ENCODE measurements at regions not wholly inside any gene's neighbourhood (a gene's known extent, or its start where the extent isn't known, plus 50 kb on each side); places are given as distances from the start of the nearest gene placed in this dataset.

GRCh38 chr1:106038260-106038659, 1018.2 kb upstream of the PRMT6 start:
- H3K4me3 ChIP-seq, result no peak overlapping the region
- H2AFZ ChIP-seq, result no peak overlapping the region
- no peaks in the 10 kb centered on the region for H3K27me3 ChIP-seq (ENCODE audit: insufficient read depth, low read depth)
- H3K9me3 ChIP-seq (ENCODE audit: insufficient read depth, low read depth), result 0 out of 2 replicates have a peak, but pooled peaks cover 4% of the 10 kb centered on the region
- no peaks in the 10 kb centered on the region for H3F3A ChIP-seq (ENCODE audit: insufficient read depth, low read depth)
- no peak for DNase-seq
- POLR2A ChIA-PET (ENCODE audit: unreplicated experiment), result no interaction called here
- H4K20me1 ChIP-seq (ENCODE audit: insufficient read depth), result no peaks in the 10 kb centered on the region
- CTCF ChIA-PET, result no interaction called here
- TF ChIP-seq CTCF (conservative IDR thresholded peaks at IDR 0.05) (no peak), EZH2 (IDR thresholded peaks at IDR 0.05; ENCODE audit: low read depth) (no peak)
- H3K79me2 ChIP-seq (ENCODE audit: low read depth), result no peaks in the 10 kb centered on the region
- H3K4me2 ChIP-seq, result no peak overlapping the region
- H3K9me2 ChIP-seq (ENCODE audit: insufficient read depth), result no peaks in the 10 kb centered on the region
- H3K4me1 ChIP-seq (replicated peaks; ENCODE audit: insufficient read depth), result no peaks in the 10 kb centered on the region
- H3K27ac ChIP-seq, result no peak overlapping the region
- BruUV-seq (replicated peaks), result no TSS peak
- H3K36me3 ChIP-seq (ENCODE audit: low read depth), result no peaks in the 10 kb centered on the region
- intact Hi-C loops (cut with micrococcal nuclease; ENCODE audit: unreplicated experiment), result no loop called here

GRCh38 chr1:106043971-106044370, 1012.5 kb upstream of the PRMT6 start:
- CTCF ChIA-PET, result no interaction called here
- no peaks in the 10 kb centered on the region for H3K9me3 ChIP-seq (ENCODE audit: insufficient read depth, low read depth)
- DNase-seq, result no peak
- H2AFZ ChIP-seq, result no peak overlapping the region
- intact Hi-C loops (cut with micrococcal nuclease; ENCODE audit: unreplicated experiment), result no loop called here
- H3K4me3 ChIP-seq, result no peak overlapping the region
- no peak overlapping the region for H3K27ac ChIP-seq
- no peaks in the 10 kb centered on the region for H3K4me1 ChIP-seq (replicated peaks; ENCODE audit: insufficient read depth)
- H3K27me3 ChIP-seq (ENCODE audit: insufficient read depth, low read depth), result no peaks in the 10 kb centered on the region
- POLR2A ChIA-PET (ENCODE audit: unreplicated experiment), result no interaction called here
- BruUV-seq (replicated peaks), result no TSS peak
- H3K79me2 ChIP-seq (ENCODE audit: low read depth), result no peaks in the 10 kb centered on the region
- no peaks in the 10 kb centered on the region for H3K36me3 ChIP-seq (ENCODE audit: low read depth)
- no peaks in the 10 kb centered on the region for H3F3A ChIP-seq (ENCODE audit: insufficient read depth, low read depth)
- no peak overlapping the region for H3K4me2 ChIP-seq
- no peaks in the 10 kb centered on the region for H3K9me2 ChIP-seq (ENCODE audit: insufficient read depth)
- H4K20me1 ChIP-seq (ENCODE audit: insufficient read depth), result no peaks in the 10 kb centered on the region
- TF ChIP-seq EZH2 (IDR thresholded peaks at IDR 0.05; ENCODE audit: low read depth) (no peak), CTCF (conservative IDR thresholded peaks at IDR 0.05) (no peak)

- Histone ChIP-seq H3K27ac (no peak overlapping the region), H3K27me3 (ENCODE audit: insufficient read depth, low read depth) (no peaks in the 10 kb centered on the region), H3K4me1 (replicated peaks; ENCODE audit: insufficient read depth) (no peaks in the 10 kb centered on the region), H3K4me3 (no peak overlapping the region), H3K36me3 (ENCODE audit: low read depth) (no peaks in the 10 kb centered on the region), H3K9me2 (ENCODE audit: insufficient read depth) (no peaks in the 10 kb centered on the region), H3F3A (ENCODE audit: insufficient read depth, low read depth) (no peaks in the 10 kb centered on the region), H3K9me3 (ENCODE audit: insufficient read depth, low read depth) (no peaks in the 10 kb centered on the region), H3K4me2 (no peak overlapping the region), H4K20me1 (ENCODE audit: insufficient read depth) (no peaks in the 10 kb centered on the region), H2AFZ (no peak overlapping the region), H3K79me2 (ENCODE audit: low read depth) (no peaks in the 10 kb centered on the region)
- no peak for DNase-seq
- CTCF ChIA-PET, result no interaction called here
- intact Hi-C loops (cut with micrococcal nuclease; ENCODE audit: unreplicated experiment), result no loop called here
- TF ChIP-seq CTCF (conservative IDR thresholded peaks at IDR 0.05) (no peak), EZH2 (IDR thresholded peaks at IDR 0.05; ENCODE audit: low read depth) (no peak)
- POLR2A ChIA-PET (ENCODE audit: unreplicated experiment), result no interaction called here
- BruUV-seq (replicated peaks), result no TSS peak
These were observed 1009.3 kb upstream of the PRMT6 start for GRCh38 chr1:106047210-106047609.

All from PC-9 (cell line).